ENCODE measurements at regions not wholly inside any gene's neighbourhood (a gene's known extent, or its start where the extent isn't known, plus 50 kb on each side); places are given as distances from the start of the nearest gene placed in this dataset.

DNA sequence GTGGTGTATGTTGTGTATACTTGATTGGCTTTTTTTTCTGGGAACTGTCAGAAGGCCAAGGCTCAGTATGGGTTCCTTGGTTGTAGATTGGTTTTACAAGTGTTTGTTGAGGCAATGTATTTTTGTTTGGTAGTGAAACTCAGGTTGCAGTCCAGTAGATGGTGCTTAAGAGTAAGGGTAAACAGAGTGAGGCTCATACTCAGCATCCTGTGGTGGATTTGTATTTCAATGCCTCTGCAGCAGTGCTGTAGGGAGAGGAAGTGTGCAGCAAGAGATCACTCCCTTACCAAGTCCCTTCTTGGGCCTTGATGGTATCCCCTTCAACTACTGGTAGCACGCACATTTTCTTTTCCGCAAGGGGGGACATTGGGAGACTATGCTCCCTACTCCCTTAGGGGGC, 428.5 kb upstream of the CNTN3 start:
- TF ChIP-seq, protein P1, sequence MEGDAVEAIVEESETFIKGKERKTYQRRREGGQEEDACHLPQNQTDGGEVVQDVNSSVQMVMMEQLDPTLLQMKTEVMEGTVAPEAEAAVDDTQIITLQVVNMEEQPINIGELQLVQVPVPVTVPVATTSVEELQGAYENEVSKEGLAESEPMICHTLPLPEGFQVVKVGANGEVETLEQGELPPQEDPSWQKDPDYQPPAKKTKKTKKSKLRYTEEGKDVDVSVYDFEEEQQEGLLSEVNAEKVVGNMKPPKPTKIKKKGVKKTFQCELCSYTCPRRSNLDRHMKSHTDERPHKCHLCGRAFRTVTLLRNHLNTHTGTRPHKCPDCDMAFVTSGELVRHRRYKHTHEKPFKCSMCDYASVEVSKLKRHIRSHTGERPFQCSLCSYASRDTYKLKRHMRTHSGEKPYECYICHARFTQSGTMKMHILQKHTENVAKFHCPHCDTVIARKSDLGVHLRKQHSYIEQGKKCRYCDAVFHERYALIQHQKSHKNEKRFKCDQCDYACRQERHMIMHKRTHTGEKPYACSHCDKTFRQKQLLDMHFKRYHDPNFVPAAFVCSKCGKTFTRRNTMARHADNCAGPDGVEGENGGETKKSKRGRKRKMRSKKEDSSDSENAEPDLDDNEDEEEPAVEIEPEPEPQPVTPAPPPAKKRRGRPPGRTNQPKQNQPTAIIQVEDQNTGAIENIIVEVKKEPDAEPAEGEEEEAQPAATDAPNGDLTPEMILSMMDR (IDR thresholded peaks at IDR 0.05 in 4 of 5, conservative IDR thresholded peaks at IDR 0.05 in 1 of 5), result no peak
- no peak for TF ChIP-seq POLR2A (IDR thresholded peaks at IDR 0.05)
